KG1 (cell line): ENCODE measurements at regions not wholly inside any gene's neighbourhood (a gene's known extent, or its start where the extent isn't known, plus 50 kb on each side); places are given as distances from the start of the nearest gene placed in this dataset.
"Not testable (repeated sequence)": the region's sequence is repeated elsewhere in the genome, so short reads cannot be mapped to it uniquely, and the experiment has no call there.

ENCODE experiments used
- DNase-seq: peaks from one replicate; lab custom pipeline; 2025; lab: John Stamatoyannopoulos, UW

DNA sequence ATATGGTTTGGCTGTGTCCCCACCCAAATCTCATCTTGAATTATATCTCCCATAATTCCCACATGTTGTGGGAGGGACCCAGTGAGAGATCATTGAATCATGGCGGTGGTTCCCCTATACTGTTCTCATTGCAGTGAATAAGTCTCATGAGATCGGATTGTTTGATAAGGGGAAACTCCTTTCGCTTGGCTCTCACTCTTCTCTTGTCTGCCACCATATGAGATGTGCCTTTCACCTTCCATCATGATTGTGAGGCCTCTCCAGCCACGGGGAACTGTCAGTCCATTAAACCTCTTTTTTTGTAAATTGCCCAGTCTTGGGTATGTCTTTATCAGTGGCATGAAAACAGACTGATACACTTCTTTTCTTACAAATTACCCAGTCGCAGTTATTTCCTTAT, 417.6 kb upstream of the RUNX1 start:
- not testable (repeated sequence) for DNase-seq

DNA sequence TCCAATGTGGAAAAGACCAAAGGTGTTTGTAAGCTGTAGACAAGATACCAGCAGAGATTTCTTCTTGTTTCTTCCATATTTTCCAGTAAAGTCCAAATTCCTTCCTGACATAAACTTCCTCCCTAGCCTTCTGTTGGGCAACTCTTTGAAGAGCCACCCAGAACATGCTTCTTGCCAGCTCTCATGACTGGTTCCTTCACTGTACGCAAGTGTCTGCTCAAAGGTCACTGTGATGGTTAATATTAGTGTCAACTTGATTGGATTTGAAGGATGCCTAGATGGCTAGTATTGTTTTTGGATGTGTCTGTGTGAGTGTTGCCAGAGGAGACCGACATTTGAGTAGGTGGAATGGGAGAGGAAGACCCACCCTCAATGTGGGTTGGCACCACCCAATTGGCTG, 416.6 kb upstream of the RUNX1 start:
- no peak for DNase-seq

DNA sequence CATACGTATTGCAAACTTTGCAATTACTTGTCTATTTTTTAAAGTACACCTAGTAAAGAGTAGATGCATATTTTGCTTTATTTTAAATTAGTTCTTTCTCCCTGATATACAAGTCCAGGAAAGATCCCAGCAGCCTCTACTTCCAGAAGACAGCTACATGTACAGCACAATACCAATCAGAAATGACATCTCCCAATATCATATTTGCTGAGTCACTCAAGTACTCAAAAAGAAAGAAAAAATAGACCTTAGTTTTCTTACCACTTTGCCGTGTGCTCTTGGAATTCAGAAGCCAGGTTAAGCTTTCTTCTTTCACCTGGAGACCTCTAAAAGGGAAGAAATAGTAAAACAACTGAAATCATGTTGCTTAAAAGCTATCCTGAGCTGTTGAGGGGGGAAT, 412.6 kb upstream of the RUNX1 start:
- no peak for DNase-seq

DNA sequence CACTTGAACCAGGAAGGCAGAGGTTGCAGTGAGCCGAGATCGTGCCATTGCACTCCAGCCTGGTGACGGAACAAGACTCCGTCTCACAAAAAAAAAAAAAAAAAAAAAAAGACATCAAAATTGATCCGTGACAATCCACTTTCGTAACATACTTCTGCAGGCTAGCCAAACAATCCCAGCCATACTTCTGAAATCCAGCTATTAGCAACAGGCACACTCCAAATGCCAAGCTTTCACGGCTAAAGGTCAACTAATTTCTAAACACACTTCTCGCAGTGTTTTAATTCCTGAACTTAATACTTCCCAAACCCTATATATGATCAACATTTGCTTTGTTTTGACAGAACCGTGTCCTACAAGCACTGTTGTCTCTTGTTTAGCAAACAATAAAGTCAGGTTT, 411.3 kb upstream of the RUNX1 start:
- no peak for DNase-seq

DNA sequence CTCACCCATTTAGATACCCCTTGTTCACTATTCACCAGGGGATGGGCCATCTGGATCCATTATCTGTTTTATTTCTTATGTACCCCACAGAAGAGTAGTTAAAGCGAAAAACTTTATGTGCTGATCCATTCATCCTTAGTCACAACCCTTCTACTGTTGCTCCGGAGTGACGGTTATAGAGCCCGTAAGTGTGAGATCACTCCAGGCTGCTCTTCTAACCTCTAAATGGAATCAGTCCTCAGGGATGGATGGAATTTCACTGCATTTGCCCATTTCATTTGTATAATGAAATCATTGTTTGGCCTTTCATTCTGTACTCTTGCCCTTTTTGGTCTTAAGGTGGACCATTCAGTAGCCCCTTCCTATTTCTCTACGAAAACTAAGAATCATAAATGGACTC, 409.3 kb upstream of the RUNX1 start:
- DNase-seq, result no peak

DNA sequence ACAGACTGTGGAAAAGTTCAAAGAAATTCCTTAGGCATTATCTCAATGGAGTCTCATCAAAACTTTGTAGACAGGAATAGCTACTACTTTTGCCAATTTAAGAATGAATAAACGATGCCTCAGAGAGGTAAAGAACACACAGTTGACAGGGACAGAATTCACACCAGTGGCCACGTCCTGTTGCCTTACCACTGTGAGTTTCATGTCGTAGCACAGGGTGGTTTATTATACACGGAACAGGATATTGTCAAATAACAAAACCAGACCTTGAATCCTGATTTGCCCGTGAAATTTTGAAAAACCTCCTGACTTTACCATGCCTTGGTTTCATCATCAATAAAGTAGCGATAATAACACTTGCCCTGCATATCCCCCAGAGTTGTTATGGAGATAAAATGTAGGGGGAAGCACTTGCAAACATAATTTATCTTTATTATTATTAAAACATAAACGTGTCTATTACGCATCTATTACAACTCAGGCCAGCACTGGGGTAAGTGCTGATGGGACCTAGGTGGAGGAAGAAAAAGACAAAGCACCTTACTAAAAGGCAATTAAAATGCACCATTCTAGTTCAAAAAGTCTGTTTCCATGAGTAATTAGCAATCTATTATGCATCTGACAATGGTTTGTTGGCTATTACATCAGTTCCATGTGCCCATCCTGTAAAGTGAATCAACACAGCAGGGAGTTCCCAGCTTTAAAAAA, 408.1 kb upstream of the RUNX1 start:
- DNase-seq, result no peak

DNA sequence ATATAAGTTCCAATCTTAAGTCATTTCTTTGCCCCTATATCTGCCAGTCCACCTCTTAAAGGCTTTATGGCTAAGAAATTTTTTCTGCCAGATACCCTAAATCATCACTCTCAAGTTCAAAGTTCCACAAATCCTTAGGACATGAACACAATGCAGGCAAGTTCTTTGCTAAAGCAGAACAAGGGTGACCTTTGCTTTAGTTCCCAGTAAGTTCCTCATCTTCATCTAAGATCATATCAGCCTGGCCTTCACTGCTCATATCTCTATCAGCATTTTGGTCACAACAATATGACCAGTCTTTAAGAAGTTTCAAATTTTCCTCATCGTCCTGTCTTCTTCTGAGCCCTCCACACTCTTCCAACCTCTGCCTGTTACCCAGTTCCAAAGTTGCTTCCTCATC, 402.2 kb upstream of the RUNX1 start:
- DNase-seq, result no peak

DNA sequence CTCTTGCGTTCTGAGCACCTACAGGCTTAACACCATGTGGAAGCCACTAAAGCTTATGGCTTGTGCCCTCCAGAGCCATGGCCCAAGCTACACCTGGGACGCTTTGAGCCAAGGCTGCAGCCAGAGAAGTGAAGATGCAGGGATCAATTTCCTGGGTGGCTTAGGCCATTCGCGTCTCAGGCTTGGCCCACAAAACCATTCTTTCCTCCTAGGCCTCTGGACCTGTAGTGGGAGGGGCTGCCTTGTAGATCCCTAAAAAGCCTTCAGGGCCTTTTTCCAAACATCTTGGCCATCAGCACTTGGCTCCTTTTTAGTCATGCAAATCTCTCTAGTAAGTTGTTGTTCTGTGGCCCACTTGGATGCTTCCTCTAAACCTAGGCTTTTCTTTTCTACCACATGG, 401.7 kb upstream of the RUNX1 start:
- no peak for DNase-seq

DNA sequence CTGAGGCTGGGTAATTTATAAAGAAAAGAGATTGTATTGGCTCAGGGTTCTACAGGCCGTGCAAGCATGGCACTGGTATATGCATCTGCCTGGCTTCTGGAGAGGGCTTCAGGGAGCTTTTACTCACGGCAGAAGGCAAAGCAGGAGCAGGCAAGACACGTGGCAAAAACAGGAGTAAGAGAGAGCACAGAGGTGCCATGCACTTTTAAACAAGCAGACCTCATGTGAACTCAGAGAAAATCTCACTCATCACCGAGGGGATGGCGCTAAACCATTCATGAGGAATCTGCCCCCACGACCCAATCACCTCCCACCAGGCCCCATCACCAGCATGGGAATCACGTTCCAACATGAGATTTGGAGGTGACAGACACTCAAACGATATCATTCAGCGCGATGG, 400.7 kb upstream of the RUNX1 start:
- DNase-seq, result no peak

DNA sequence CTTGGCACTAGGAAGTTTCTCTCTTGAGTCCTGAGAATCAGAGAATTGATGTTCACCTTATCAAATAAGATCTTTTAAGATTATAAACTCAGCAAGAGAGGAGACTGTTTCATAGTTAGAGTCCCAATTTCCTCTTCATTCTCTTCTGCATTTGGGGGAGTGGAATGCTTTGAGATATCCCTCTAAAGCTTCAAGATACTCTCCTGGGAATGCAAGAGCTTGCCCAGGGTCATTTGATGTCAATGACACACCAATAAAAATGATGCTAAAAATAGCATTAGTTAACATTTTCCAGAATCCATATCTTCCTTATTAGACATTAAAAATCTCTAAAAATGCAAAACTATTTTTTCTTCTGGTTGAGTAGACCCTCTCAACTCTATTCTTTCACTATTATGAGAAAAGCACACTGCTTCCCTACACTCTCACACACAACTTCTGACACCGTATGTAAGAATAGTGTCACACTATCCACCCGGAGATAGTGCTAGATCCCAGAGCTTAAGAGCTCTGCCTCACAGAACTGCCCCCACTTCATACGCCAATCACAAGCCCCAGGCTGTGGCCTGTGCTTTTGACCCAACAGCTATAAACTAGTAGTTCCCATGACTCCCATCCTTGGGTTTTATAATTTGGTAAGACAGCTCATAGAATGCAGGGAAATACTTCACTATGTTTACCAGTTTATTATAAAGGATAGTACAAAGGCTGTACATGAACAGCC, 399.9 kb upstream of the RUNX1 start:
- no peak for DNase-seq

DNA sequence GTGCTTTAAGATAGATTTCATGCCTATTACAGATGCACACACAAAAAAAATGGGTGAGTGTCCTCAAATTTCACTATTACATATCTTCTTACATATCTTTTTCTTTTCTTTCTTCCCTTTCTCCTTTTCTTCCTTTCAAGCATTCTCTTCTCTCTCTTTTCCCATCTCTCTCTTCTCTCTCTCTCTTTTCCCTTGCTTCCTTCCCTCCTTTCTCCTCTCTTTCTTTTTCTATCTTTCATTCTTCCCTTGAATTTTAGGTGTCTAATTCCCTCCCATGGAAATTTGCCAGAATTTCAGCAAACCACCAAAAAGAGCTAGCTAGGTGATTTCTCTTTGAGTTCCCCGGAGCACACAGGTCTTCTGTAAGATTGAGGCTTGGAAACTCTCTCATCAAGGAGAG, 395.3 kb upstream of the RUNX1 start:
- no peak for DNase-seq

DNA sequence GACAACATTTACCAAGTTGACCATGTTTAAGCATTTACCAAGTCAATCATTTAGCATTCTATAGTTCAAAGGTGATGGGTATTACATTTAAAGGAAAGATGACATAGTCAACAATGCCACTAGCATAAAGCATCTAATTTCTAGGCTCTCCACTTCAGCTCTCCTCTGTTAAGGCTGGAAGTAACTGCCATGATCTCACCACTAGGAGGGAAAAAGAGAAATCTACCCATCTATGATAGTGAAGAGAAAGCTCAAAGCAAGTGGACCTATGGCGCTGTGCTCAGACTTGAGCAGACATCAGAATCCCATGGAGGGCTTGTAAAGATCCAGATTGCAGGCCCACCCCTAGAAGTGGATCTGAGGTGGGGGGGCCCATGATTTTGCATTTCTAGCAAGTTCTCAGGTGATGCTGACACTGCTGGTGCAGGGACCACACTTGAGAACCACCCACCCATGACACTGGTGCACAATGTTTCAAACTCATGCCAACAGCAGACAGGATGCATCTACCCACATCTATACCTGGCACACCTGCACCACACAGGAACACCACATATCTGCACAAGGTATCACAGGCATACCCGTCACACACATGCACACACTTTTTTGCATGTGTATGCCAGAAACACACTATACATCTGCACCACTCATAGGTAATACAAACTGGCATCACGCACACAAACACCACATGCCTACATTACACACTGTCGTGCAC, 392.9 kb upstream of the RUNX1 start:
- no peak for DNase-seq

DNA sequence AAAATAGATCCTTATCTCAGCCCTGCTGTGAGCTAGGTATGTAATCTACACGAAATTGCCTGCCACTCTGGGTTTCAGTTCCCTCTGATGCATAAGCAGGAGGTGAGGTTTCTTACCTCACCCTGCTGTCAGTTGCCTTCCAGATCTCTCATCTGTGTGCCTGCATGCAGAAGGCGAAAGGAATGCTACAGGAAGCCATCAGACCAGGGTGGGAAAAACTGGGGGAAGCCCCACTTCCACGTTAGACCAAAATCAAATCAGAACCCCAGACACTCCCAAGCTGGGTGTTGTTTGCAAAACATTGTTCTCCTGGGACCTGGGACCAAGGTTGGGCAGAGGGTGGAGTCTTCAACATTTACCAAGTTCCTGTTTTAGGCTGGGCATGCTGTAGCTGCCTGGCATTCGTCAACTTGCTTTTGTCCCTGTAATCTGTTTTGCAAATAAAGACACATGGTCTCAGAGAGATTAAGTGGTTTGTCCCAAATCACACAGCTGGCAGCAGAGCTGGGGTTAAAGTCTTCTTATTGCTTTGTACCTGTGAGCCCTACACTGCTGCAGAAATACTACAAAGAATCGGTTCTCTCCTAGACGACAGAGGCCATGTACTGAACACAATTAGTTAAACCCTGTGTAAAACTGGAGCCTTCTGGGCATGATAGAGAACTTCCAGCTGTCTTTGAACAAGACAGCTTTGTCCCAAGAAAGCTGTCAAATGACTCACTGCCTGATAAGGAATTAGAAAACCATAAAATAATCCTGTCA, 389.7 kb upstream of the RUNX1 start:
- DNase-seq, result no peak

DNA sequence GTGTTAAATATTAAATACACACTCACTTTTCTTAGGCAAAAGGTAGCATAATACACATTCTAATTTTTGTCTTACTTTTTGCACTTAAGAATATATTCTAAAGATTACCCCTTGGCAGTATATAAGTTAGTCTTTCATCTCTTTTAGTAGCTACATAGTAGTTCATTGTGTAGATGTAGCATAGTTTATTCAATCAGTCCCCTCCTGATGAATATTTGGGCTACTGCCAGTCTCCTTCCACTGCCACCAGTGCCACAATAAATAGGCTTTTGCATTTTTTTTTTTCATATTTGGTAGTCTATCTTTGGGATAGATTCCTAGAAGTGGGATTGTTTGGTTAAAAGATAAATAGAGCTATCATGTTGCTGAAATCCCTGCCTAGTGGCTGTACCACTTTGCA, 388.8 kb upstream of the RUNX1 start:
- DNase-seq, result no peak

DNA sequence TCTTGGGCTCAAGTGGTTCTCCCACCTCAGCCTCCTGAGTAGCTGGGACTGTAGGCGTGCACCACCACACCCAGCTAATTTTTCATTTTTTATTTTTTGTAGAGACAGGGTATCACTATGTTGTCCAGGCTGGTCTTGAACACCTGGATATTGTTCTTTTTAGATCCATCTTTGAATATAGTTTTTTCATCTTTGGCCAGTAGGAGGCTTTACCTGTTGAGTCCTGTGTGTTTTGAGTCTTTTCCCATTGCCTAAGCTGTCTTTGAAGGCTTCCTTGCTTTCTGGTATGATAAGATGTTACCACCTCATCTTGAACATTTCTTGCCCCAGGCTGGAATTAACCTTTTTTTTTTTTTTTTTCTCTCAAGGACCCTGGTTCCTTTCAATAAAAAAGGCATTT, 387.8 kb upstream of the RUNX1 start:
- no peak for DNase-seq

DNA sequence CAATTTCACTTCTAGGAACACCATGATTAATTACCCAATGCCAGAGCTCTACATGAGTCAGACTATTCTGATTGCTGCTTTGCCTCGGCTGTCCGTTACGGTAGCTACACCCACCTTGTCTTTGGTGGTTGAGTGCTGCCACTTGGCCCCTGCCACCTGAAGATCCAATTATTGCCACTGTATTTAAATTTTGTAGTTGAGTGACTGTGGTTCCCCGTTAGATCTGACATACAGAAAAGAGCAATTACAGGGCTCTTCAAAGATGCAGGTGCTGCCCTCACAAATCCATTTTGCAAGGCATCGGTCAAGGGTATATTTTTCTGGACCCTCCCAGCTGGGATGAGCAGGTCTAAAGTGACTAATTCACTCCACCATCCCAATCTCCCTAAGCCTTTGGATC, 383.5 kb upstream of the RUNX1 start:
- DNase-seq, result not testable (repeated sequence)

DNA sequence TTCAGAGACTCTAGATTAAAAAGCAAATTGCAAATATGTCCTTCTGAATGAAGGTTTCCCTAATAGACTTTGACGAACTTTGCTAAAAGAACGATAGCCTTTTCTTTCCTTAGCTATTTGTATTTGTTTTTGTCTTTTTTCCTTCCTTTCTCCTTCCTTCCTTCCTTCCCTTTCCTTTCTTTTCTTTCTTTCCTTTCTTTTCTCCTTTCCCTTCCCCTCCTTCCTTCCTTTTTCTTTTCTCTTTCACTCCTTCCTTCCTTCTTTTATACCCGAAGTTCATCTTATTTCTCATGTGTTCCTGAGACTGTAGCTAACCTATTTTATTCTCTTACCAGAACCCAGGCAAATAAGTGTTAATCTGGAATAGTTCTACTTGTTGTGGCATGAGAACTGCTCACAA, 381.2 kb upstream of the RUNX1 start:
- no peak for DNase-seq

DNA sequence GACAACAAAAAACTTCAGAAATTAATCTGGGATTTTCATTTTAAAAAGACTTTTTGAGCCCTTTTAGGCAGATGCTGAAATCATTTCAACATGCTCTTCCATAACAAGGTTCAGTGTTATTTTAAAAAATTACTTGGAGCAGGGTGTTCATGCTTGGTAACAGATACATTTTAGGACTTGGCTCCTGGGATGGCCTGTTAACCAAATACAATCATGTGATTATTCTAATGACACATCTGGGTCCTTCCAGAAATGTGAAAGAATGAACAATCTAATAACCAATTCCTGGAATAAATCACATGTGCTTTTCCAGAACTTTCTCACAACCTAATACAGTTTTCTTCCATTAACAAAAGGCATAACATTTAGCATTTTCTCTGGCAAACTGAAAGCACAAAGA, 379.8 kb upstream of the RUNX1 start:
- no peak for DNase-seq

DNA sequence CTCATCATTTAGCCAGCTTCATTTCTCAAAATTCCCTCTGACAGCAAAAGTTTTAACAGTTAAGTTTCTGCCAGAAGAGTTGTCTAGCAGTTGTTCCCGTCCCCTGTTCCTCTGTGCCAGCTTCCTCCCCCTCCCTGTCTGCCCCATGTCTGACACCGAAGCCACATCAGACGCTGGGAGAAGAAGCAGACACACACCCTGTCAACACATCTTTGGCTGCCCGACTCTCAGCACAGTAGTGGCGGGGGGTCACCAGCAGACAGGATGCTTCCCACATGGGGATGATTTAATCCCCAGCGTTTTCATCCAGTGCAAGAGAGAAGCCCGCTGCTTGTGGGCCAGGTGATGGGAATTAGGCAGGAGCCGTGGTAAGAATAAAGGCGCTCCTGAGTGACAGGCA, 379.4 kb upstream of the RUNX1 start:
- DNase-seq, result no peak

DNA sequence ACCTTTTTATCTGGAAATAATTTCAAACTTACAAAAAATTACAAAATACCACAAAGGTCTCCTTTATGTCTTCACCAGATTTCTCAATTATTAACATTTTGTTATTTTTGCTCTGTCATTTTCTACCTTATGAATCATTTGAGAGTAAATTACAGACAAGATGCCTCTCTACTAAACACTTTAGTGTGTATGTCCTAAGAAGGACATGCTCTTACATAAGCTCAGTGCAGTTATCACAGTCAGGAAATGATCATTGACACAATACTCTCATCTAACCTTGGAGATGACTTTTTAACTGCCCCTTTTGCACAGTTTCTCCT, 378.9 kb upstream of the RUNX1 start:
- no peak for DNase-seq

DNA sequence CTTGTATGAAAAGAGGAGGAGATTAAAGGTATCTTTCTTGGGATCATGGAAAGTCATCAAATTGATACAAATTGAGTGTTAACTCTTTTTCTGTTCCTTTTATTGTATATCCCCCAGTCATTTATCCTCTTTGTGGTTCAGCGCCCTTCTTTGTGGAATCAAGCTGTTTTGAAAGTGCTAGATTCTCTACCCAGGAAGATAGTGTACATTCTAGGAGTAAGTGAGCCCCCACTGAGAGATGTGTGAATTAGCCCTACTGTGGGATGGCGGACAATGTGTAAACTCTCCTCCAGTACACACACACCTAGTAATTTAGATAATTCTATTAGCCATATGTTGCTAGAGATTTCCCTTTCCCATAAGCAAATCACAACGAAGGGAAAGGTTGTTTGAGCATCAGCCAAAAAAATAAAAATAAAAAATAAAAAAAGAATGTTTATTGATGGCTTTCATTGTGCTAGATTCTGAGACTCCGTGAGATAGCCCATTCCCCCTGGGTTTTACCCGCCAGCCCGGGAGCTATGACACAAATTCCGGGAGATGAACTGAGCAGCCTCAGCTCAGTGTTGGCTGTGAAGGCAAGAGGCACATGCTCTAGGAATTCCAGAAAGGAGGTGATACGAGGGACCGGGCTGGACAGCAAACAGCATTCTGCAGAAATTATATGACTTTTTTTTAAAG, 378.4 kb upstream of the RUNX1 start:
- no peak for DNase-seq

DNA sequence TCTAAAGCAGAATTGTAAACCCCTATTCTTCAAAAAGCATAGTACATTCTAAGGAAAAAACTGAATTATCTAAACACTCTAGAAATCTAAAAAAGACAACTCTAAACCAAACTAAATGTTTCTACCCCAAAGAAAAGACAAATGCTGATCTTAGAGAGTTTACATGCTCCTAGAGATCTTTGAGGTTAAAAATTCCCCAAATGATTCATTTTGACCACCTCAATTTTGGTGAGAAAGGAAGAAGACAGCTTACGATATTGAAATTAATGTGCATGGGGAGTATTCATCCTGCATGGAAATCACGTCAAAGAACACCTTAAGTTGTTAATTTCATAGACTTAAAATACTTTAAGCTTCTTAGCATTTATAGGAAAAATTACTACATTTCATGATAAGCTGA, 377.8 kb upstream of the RUNX1 start:
- DNase-seq, result no peak
